LoVo (cell line): ENCODE measurements at regions not wholly inside any gene's neighbourhood (a gene's known extent, or its start where the extent isn't known, plus 50 kb on each side); places are given as distances from the start of the nearest gene placed in this dataset.
A peak's percentile ranks its signal among the peaks of the same experiment; 100 is the strongest.

Experiments
- DNase-seq: peaks from one replicate; pipeline ENCODE4 v3.0.0-alpha.2; 2016; ENCODE audit warnings: low spot score

DNA sequence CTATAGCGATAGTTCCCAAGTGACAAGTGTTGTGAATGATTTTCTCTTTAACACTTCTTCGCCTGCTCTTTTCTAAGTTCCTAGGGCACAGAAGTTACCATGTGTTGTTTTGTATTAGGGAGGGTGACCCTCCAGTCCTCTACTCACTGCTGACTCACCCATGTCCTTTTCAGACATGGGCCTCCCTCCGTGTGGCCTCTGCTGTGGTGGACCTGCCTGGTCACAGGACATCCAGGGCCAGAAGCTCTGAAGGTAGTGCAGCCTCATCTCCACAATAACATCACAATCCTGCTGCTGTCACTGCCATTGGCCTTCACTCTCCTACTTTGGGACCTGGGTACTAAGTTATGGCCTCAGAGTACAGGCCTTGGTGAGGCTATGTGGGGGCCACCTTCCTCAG is 87.1 kb upstream of the TNFAIP3 start:
- no peak for DNase-seq

GRCh38 chr6:137780447-137781034 is 86.5 kb upstream of the TNFAIP3 start:
- no peak for DNase-seq

DNA sequence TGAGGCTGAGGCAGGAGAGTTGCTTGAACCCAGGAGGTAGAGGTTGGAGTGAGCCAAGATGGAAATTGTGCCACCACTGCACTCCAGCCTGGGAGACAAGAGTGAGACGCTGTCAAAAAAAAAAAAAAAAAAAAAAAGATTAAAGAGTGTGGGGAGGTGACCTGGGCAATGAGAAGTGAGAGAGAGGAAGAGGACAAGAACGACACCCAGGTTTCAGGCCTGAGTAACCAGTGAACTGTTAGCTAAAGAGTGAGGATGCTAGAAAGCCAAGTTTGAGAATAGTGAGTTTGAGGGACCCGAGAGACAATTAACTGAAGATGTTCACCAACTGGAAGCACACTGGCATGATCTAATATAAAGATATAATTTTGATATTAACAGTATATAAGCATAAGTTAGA is 85.4 kb upstream of the TNFAIP3 start:
- DNase-seq, result no peak

DNA sequence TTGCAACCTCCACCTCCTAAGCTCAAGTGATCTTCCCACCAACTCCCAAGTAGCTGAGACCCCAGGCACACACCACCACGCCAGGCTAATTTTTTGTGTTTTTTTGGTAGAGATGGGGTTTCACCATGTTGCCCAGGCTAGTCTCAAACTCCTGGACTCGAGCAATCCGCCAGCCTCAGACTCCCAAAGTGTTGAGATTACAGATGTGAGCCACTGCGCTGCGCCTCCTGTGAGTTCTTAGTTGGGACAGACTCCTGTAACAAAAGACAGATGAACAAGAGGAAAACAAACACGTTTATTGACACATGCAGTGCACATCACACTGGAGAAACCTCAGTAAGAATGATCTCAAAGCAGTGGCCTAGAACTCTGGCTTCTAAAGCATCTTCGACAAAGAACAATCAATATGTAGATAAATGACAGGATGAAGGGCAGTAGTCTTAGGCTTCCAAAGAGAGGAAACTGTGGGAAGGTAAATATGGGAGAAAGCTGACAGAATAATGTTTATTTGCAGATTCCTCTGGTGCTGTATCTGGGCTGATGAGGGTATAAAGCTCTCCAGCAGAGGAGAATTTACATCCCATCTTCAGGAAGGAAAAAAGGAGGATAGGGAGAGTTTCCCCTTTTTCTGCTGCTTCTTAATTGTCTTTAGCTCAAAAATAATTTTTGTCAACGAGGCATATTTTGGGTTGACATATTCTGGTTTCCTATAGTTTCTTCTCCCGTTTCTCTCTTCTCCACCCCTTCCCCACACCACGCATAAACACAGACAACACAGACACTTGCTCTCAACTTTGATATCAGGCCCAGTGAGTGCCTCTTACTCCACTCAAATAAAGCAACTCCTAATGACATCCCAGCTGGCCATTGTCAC is 84.7 kb upstream of the TNFAIP3 start:
- DNase-seq, result no peak

DNA sequence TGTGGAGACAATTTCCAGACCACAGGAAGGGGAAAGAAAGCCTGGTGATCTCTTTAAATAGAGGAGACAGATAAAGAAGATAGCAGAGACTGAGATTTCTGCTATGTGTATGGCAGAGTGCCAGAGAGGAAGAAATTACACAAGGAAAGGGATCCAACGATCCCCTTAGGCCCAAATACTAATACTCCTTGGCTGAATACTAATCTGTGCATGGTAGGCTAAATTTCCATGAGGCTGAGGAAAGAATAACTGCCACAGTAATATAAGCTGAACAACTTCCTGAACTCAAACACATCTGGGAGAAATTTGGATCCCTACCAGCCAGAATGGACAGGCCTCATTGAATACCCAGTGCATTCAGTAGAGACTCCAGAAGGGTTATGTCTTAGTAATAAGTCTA is 83.3 kb upstream of the TNFAIP3 start:
- no peak for DNase-seq

DNA sequence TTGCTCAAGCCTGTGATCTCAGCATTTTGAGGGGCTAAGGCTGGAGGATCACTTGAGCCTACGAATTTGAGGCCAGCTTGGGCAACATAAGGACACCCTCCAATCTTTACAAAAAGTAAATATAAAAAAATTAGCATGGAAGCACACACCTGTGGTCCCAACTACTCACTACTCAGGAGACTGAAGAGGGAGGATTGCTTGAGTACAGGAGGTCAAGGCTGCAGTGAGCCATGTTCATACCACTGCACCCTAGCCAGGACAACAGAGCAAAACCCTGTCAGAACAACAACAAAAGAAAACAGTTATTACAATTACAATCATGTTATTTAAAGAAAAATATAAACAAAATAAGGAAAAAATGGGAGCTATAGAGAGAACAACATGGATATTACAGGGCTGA is 82.5 kb upstream of the TNFAIP3 start:
- DNase-seq, result no peak

- no peak for DNase-seq
Observed at GRCh38 chr6:137787016-137787415, 80.0 kb upstream of the TNFAIP3 start.

- no peak for DNase-seq
Observed at GRCh38 chr6:137788248-137788647, 78.8 kb upstream of the TNFAIP3 start.

- no peak for DNase-seq
Observed at GRCh38 chr6:137791281-137792159, 75.5 kb upstream of the TNFAIP3 start.

- no peak for DNase-seq
Observed at GRCh38 chr6:137792160-137793033, 74.7 kb upstream of the TNFAIP3 start.

DNA sequence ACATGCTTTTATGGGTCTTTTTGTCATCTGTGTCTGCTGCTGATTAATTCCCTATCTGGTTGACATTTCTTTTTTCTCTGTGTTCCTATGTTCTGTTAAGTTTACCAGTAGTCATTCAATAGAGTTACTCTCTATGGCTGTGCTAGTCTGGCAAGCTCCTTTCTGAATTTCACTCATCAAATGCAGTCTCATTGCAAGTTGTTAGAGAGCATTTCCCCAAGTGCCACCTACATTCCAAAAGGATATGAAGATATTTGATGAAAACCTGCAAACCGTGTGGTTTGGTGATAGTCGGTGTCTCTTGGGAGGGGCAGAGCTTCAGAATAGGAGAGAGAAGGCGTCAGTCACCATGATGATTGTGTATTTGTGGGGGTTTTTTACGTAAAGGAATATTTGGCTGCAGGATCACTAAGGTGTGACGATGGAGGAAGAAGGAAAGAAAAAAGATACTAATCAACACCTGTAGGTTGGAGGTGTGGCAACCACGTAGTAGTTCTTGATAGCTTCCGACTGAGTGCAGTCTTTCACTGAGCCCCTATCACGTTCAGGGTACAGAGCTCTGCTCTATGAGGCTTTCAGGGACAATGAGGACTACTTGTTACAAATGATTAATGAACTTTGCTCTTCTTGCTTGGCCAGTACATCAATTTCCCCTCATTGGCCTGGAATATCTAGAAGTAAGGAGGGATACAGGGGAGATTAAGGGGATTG is 73.1 kb upstream of the TNFAIP3 start:
- no peak for DNase-seq

- DNase-seq, result no peak
Observed at GRCh38 chr6:137794516-137795201, 72.4 kb upstream of the TNFAIP3 start.

DNA sequence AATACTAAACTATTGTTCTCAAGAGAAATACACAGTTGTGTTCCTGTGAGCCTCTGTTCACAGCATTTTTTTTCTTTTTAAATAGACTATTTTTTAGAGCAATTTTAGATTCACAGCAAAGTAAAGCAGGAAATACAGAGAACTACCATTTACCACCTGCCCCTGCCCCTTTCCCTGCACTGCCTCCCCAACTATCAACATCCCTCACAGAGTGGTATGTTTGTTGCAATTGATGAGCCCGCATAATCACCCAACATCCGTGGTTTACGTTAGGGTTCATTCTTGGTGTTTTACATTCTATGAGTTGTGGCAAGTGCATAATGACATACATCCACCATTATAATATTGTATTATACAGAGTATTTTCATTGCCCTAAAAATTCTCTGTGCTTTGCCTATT is 71.6 kb upstream of the TNFAIP3 start:
- no peak for DNase-seq

DNA sequence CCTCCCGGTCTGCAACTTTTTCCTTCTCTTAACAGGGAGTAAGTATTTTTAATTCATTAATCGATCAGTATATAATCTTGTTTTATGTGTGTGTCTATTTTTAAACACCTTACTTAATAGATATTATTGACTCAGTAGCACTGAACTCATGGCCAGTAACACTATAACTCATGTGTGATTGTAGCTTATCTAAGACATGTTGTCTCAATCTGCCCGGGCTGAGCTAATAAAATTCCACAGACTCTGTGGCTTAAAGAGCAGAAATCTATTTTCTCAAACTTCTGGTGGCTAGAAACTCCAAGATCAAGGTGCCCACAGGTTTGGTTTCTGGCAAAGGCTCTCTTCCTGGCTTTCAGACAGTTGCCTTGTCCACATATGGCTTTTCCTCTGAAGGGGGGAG is 68.8 kb upstream of the TNFAIP3 start:
- DNase-seq, result no peak

- no peak for DNase-seq
Observed at GRCh38 chr6:137798846-137799245, 68.2 kb upstream of the TNFAIP3 start.

DNA sequence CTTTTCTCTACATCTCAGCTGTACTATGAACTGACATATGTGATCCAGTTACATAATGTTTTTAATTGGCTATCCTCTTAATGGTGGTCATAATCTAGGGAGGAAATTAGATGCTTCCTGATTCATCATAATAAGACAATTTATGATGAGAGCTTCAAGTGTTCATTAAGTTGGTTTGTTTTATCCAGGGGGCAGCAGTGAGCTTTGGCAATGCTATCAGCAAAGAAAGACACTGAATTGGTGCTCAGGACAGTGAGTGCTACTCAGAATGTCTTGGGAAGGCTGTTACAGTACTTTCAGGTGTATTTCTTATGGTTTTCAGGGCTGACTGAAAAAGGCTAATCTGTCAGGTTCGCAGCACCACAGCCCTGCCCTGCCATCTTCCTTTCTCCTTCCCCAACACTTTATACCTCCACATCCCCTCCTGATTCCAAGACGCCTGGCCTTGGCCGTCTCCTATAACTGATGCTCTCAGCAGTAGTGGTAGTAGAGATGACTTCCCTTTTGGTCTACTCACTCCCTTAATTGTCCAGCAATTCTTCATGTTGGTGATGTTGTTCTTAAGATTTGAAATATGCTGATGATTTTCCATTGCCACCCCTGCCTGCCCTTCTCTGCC is 67.0 kb upstream of the TNFAIP3 start:
- peak; percentile 57 for DNase-seq

- no peak for DNase-seq
Observed at GRCh38 chr6:137800762-137801161, 66.3 kb upstream of the TNFAIP3 start.

DNA sequence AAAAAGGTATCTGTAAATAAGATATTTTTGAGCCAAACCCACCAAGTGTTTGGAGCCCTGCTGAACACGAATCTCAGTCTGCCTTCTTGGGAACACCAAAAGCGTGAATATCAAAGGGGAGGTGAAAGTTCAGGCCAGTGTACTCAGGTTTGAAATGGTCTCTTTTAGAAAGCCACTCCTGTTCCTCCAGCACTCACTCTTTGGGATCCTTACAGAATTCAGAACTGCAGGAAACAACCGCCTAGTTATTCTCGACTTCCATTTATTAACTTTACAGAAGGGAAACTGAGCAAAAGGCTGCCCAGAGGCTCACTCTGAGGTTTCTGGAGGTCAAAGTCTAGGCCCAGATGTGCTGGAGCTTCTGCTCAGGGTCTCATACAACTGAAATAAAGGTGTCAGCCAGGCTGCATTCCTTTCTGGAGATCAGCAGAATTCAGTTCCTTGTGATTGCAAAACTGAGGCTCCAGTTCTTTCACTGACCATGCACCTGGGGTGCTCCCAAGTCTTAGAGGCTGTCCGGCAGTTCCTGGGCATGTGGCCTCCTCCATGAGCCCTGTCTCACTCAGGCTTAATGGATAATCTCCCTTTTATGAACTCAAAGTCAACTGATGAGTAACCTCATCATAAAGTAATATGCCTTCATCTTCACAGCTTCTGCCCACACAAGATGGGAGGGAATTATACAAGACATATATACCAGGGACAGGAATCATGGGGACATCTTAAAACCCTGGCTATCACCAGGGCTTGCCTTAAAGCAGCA is 65.5 kb upstream of the TNFAIP3 start:
- peak; percentile 12 for DNase-seq
